Esophagus muscularis mucosa (tissue), 4 donors: ENCODE measurements at regions not wholly inside any gene's neighbourhood (a gene's known extent, or its start where the extent isn't known, plus 50 kb on each side); places are given as distances from the start of the nearest gene placed in this dataset.

Experiments used
- EP300 ChIP-seq: sonication (generic); formaldehyde crosslinking; IDR thresholded peaks from one replicate; pipeline ENCODE4 v1.6.1; 2017; ENCODE audit warnings: antibody characterized with exemption
- POLR2A ChIP-seq: fragments of 450-650 bp; IDR thresholded peaks from one replicate; pipeline ENCODE4 v1.6.1; 2017; ENCODE audit warnings: antibody characterized with exemption, moderate library complexity, mild to moderate bottlenecking, low read depth
- POLR2AphosphoS5 ChIP-seq, 2 donors: sonication (generic); formaldehyde crosslinking; IDR thresholded peaks; one replicate each; pipeline ENCODE4 v1.6.1; 2017; ENCODE audit warnings: antibody characterized with exemption in 2 of 2
- TF ChIP-seq, protein P1 (sequence below), 3 experiments: fragments of 200-600 bp in 2 of 3; fragments of 450-650 bp in 1 of 3; sonication (generic) in 2 of 3; IDR thresholded peaks; one replicate each; pipeline ENCODE4 v1.5.1; 2017 to 2019; ENCODE audit warnings: antibody characterized with exemption in 3 of 3, mild to moderate bottlenecking in 2 of 3, moderate library complexity in 1 of 3

DNA sequence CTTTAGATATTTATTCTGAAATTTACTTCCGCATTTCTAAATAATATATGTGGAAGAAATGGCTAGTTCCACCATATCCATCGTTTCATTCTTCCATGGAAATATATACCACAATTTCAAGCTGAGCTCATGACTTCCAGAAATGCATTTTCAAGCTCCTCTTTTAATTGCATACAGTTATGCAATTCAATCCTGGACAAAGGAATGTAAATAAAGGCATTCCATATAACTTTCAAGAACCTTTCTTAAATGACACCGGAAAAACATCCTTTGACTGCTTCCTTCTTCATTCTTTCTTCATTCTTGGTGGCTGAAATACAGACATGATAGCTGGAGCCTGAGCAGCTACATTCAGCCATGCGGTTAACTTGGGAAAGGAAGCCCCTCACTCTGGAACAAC, 185.2 kb upstream of the GADL1 start:
- TF ChIP-seq, protein P1, sequence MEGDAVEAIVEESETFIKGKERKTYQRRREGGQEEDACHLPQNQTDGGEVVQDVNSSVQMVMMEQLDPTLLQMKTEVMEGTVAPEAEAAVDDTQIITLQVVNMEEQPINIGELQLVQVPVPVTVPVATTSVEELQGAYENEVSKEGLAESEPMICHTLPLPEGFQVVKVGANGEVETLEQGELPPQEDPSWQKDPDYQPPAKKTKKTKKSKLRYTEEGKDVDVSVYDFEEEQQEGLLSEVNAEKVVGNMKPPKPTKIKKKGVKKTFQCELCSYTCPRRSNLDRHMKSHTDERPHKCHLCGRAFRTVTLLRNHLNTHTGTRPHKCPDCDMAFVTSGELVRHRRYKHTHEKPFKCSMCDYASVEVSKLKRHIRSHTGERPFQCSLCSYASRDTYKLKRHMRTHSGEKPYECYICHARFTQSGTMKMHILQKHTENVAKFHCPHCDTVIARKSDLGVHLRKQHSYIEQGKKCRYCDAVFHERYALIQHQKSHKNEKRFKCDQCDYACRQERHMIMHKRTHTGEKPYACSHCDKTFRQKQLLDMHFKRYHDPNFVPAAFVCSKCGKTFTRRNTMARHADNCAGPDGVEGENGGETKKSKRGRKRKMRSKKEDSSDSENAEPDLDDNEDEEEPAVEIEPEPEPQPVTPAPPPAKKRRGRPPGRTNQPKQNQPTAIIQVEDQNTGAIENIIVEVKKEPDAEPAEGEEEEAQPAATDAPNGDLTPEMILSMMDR (IDR thresholded peaks at IDR 0.05): no peak
- TF ChIP-seq POLR2AphosphoS5 (IDR thresholded peaks at IDR 0.05) (no peak), POLR2A (no peak), EP300 (no peak)
